Inferior parietal cortex (tissue), 1 donor: ENCODE measurements at regions not wholly inside any gene's neighbourhood (a gene's known extent, or its start where the extent isn't known, plus 50 kb on each side); places are given as distances from the start of the nearest gene placed in this dataset.

Source experiments
- DNase-seq: peaks from one replicate; pipeline ENCODE4 v3.0.0-alpha.2; 2016; ENCODE audit errors: extremely low spot score

- DNase-seq, result no peak
These were observed 119.2 kb downstream of the CCNA1 start for GRCh38 chr13:36551445-36551844.

GRCh38 chr13:36552334-36552733 lies 120.0 kb downstream of the CCNA1 start:
- no peak for DNase-seq

GRCh38 chr13:36553491-36553890 lies 120.3 kb upstream of the SERTM1 start:
- DNase-seq, result no peak

GRCh38 chr13:36555151-36555986 lies 118.5 kb upstream of the SERTM1 start:
- no peak for DNase-seq

- DNase-seq, result no peak
These were observed 114.4 kb upstream of the SERTM1 start for GRCh38 chr13:36559375-36559774.

- no peak for DNase-seq
These were observed 106.3 kb upstream of the SERTM1 start for GRCh38 chr13:36567485-36567884.

- DNase-seq, result no peak
These were observed 103.3 kb upstream of the SERTM1 start for GRCh38 chr13:36570489-36570888.

- no peak for DNase-seq
These were observed 102.4 kb upstream of the SERTM1 start for GRCh38 chr13:36571444-36571843.

- no peak for DNase-seq
These were observed 90.8 kb upstream of the SERTM1 start for GRCh38 chr13:36582977-36583376.

- no peak for DNase-seq
These were observed 74.2 kb upstream of the SERTM1 start for GRCh38 chr13:36599641-36600040.

GRCh38 chr13:36601186-36601585 lies 72.6 kb upstream of the SERTM1 start:
- no peak for DNase-seq

GRCh38 chr13:36606060-36606459 lies 67.8 kb upstream of the SERTM1 start:
- DNase-seq, result no peak

GRCh38 chr13:36608474-36608873 lies 65.3 kb upstream of the SERTM1 start:
- no peak for DNase-seq

- DNase-seq, result no peak
These were observed 61.6 kb upstream of the SERTM1 start for GRCh38 chr13:36612230-36612629.

- DNase-seq, result no peak
These were observed 57.1 kb upstream of the SERTM1 start for GRCh38 chr13:36616706-36617105.

- DNase-seq, result no peak
These were observed 54.3 kb upstream of the SERTM1 start for GRCh38 chr13:36619535-36619934.
